AG04450 (cell line): ENCODE measurements at regions not wholly inside any gene's neighbourhood (a gene's known extent, or its start where the extent isn't known, plus 50 kb on each side); places are given as distances from the start of the nearest gene placed in this dataset.

Experiments used
- CTCF ChIA-PET: fragments of 300-600, 350-600 bp; formaldehyde crosslinking; extraction: SDS; loops from one replicate; lab custom pipeline; 2022; ENCODE audit warnings: antibody characterized with exemption, inconsistent platforms; lab: Charles Lee
- POLR2A ChIA-PET: fragments of 350-600 bp; formaldehyde crosslinking; extraction: SDS; loops from one replicate; lab custom pipeline; 2021; ENCODE audit warnings: antibody characterized with exemption, inconsistent platforms; lab: Yijun Ruan, JAX
- DNase-seq: peaks from one replicate; pipeline ENCODE4 v3.0.0-alpha.2; 2011; ENCODE audit warnings: low read depth, low spot score
- H3K27ac ChIP-seq: one replicate; pipeline ENCODE4 v1.5.1; 2012; ENCODE audit warnings: low read depth, low read length, control low read depth
- H3K27me3 ChIP-seq: one replicate; pipeline ENCODE4 v1.6.0; 2012; ENCODE audit warnings: low read length; ENCODE audit not compliant: control insufficient read depth, insufficient read depth
- H3K4me3 ChIP-seq: 2 replicates; pipeline ENCODE4 v1.5.1; 2011; ENCODE audit warnings: mild to moderate bottlenecking, low read depth, low read length, control low read depth
- H3K9me3 ChIP-seq: 2 replicates; pipeline ENCODE4 v1.5.1; 2012; ENCODE audit warnings: low read length; ENCODE audit not compliant: control insufficient read depth, insufficient read depth
- TF ChIP-seq, protein P1 (sequence below): IDR thresholded peaks from 2 replicates; pipeline ENCODE4 v1.5.1; 2011; ENCODE audit warnings: low read depth, low read length, control low read depth, inconsistent platforms

DNA sequence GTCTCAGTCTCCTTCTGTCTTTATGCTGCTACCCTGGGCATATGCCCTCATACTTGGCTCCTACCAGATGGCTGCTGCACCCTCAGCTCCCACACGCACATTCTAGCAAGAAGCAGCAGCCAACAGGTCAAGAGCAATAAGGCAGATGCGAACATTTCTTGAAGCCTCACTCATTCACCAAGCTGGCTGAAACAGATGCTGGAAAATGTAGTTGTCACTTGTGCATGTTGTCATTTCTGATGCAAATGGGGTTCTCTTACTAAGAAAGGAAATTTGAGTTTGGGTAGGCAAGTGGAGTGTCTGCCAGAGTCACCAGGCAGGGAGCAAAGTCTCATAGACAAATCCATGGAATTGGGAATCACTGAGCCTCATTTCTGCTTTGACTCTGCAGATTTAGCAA is 57.4 kb upstream of the SORBS2 start:
- no peaks in the 10 kb centered on the region for H3K9me3 ChIP-seq
- H3K27me3 ChIP-seq: peaks cover 18% of the 10 kb centered on the region
- no peak overlapping the region for H3K4me3 ChIP-seq
- H3K27ac ChIP-seq: no peak overlapping the region
- CTCF ChIA-PET: no interaction called here
- TF ChIP-seq, protein P1, sequence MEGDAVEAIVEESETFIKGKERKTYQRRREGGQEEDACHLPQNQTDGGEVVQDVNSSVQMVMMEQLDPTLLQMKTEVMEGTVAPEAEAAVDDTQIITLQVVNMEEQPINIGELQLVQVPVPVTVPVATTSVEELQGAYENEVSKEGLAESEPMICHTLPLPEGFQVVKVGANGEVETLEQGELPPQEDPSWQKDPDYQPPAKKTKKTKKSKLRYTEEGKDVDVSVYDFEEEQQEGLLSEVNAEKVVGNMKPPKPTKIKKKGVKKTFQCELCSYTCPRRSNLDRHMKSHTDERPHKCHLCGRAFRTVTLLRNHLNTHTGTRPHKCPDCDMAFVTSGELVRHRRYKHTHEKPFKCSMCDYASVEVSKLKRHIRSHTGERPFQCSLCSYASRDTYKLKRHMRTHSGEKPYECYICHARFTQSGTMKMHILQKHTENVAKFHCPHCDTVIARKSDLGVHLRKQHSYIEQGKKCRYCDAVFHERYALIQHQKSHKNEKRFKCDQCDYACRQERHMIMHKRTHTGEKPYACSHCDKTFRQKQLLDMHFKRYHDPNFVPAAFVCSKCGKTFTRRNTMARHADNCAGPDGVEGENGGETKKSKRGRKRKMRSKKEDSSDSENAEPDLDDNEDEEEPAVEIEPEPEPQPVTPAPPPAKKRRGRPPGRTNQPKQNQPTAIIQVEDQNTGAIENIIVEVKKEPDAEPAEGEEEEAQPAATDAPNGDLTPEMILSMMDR: no peak
- DNase-seq: no peak
- POLR2A ChIA-PET: no interaction called here

DNA sequence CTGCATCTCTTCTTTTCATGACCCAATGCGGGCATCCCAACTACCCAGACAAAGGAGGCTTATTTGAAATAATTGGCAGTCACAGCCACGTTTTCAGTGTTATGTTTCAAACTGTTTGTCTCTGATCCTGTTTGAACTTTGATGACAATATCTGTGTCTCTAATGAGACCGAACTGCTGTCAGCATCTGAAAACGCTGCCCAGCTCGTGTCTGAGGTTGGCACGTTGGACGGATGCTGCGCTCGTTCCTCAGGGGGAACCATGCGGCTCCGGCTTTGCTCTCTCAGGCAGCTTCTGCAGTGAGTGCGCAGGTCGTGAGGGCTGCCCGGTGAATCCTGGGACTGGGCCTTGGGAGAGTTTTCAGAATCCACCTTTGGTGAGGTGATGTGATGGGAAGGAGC is 58.4 kb upstream of the SORBS2 start:
- DNase-seq: no peak
- CTCF ChIA-PET: no interaction called here

DNA sequence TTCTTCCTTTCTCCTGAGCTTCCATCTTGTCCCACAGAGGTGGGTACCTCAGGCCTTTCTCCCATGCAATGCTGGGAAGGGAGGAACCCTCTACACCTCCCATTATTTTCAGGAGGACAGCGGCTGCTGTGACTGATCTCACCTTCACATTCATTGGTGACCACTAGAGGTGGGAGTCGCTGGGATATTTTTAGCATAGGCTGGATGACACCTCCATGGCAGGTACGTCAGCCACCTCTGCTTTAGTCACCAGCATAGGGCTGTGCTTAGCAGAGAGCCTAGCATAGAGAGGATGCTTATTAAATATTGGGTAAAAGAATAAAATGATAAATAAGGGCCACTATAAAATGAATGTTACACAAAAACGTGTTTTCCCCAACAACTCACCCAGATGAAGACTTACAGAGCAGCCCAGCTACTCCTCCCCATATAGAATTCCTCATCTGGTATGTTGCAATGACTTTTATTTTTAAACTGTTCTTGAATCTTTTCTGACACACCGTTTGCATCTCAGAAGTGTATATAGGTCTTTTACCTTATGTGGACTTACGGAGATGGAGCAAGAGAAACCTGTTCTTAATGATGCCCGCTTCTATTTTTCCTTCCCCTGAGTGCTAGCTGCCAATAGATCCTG is 60.9 kb upstream of the SORBS2 start:
- POLR2A ChIA-PET: no interaction called here
- Histone ChIP-seq H3K4me3 (no peak overlapping the region), H3K27ac (no peak overlapping the region), H3K9me3 (no peaks in the 10 kb centered on the region), H3K27me3 (peaks cover 16% of the 10 kb centered on the region)
- TF ChIP-seq, protein P1: no peak
- no peak for DNase-seq
- CTCF ChIA-PET: no interaction called here

More for the DNA sequence above, 58.4 kb upstream of the SORBS2 start:
- TF ChIP-seq, protein P1: no peak
- Histone ChIP-seq H3K27me3 (peaks cover 18% of the 10 kb centered on the region), H3K27ac (no peak overlapping the region), H3K4me3 (no peak overlapping the region), H3K9me3 (no peaks in the 10 kb centered on the region)
- POLR2A ChIA-PET: no interaction called here

DNA sequence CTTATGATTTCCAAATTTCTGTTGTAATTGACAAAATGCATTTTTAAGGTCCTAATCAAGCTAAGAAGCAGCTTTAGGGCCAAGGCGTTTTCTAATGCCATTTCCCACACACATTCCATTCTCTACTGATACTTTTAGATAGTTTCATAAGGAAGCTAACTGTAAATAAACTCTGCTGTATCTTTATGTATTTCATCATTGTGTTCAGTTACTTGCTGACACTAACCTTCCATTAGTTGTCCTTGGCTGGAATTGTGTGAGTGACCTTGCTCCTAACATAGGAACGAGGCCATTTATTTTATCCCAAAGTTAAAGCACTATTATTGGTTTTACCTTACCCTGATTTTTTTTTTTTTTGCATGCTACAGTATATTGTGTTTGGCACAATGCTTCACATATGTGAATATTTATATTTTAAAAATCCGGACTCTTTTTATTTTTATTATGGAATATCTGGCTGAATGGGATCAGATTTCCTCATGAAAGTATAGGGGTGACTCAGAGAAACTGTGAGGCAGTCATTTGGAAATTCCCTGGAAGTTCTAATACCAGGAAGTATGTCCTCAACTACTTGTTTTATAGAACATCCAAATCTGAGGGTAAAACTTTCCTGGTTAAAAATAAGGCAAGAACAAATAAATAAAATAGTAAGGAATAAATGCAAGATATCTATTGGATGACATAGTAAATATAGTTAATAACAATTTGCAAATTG is 62.7 kb upstream of the SORBS2 start:
- ChIA-PET CTCF (interaction anchor here (1.3 kb wide), 1 partner anchor 163 kb away, joined by 3 read pairs; no protein-coding TSS in a partner anchor), POLR2A (no interaction called here)
- peaks cover 9% of the 10 kb centered on the region for H3K27me3 ChIP-seq
- TF ChIP-seq, protein P1: no peak
- H3K27ac ChIP-seq: no peak overlapping the region
- peak; percentile 7 for DNase-seq
- H3K4me3 ChIP-seq: no peak overlapping the region
- H3K9me3 ChIP-seq: no peaks in the 10 kb centered on the region

DNA sequence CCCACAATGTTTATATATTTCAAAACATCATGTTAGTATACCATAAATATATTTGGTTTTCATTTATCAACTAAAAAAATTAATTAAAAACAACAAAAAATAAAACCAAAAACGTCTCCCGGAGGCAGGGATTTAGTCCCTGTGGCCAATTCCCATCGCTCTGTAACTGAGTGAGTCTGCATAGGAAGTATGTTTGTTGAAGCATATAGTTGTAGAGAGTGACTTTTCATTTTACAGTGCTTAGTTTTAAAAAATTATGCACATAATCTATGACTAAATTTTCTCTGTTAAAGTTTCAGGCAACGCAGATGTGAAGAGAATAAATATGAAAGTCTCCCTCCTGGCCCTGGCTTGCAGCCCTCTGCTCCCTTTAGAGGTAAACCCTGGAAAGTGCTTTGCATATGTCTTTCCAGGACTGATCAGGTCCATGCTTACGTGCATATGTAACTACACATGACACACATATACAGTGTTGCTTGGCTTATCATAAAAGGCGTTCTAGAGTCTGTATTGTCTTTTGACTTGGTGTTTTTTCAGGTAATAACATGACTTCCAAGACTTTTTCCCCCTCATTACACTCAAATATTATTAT is 63.4 kb upstream of the SORBS2 start:
- H3K9me3 ChIP-seq: no peaks in the 10 kb centered on the region
- H3K27ac ChIP-seq: no peak overlapping the region
- ChIA-PET CTCF (no interaction called here), POLR2A (no interaction called here)
- peaks cover 9% of the 10 kb centered on the region for H3K27me3 ChIP-seq
- TF ChIP-seq, protein P1: no peak
- no peak for DNase-seq
- H3K4me3 ChIP-seq: no peak overlapping the region
